ENCODE measurements at regions not wholly inside any gene's neighbourhood (a gene's known extent, or its start where the extent isn't known, plus 50 kb on each side); places are given as distances from the start of the nearest gene placed in this dataset.

- no peak for DNase-seq
Observed at GRCh38 chr2:122182616-122183355, 427.3 kb downstream of the TSN start.

GRCh38 chr2:122183890-122184289 lies 428.4 kb downstream of the TSN start:
- DNase-seq: no peak

- no peak for DNase-seq
Observed at GRCh38 chr2:122186761-122187222, 431.3 kb downstream of the TSN start.

GRCh38 chr2:122191331-122191730 lies 435.9 kb downstream of the TSN start:
- DNase-seq: peak; percentile 51

- no peak for DNase-seq
Observed at GRCh38 chr2:122193622-122194021, 438.2 kb downstream of the TSN start.

GRCh38 chr2:122194546-122194945 lies 439.1 kb downstream of the TSN start:
- DNase-seq: no peak

GRCh38 chr2:122203523-122203922 lies 448.1 kb downstream of the TSN start:
- DNase-seq: no peak

- no peak for DNase-seq
Observed at GRCh38 chr2:122205641-122206040, 450.2 kb downstream of the TSN start.

GRCh38 chr2:122206101-122206500 lies 450.6 kb downstream of the TSN start:
- DNase-seq: no peak

- DNase-seq: no peak
Observed at GRCh38 chr2:122209377-122209776, 453.9 kb downstream of the TSN start.

GRCh38 chr2:122210065-122210464 lies 454.6 kb downstream of the TSN start:
- no peak for DNase-seq

GRCh38 chr2:122210898-122211856 lies 455.7 kb downstream of the TSN start:
- peak; percentile 45 for DNase-seq

- DNase-seq: no peak
Observed at GRCh38 chr2:122213312-122213711, 457.9 kb downstream of the TSN start.

- no peak for DNase-seq
Observed at GRCh38 chr2:122216071-122216470, 460.6 kb downstream of the TSN start.

GRCh38 chr2:122216901-122217300 lies 461.4 kb downstream of the TSN start:
- DNase-seq: no peak

- no peak for DNase-seq
Observed at GRCh38 chr2:122218596-122218995, 463.1 kb downstream of the TSN start.

- DNase-seq: no peak
Observed at GRCh38 chr2:122219504-122219903, 464.1 kb downstream of the TSN start.

GRCh38 chr2:122221665-122222064 lies 466.2 kb downstream of the TSN start:
- DNase-seq: no peak

GRCh38 chr2:122231296-122231695 lies 475.8 kb downstream of the TSN start:
- no peak for DNase-seq

- DNase-seq: no peak
Observed at GRCh38 chr2:122233372-122233771, 477.9 kb downstream of the TSN start.

GRCh38 chr2:122236152-122236874 lies 480.9 kb downstream of the TSN start:
- no peak for DNase-seq

- DNase-seq: no peak
Observed at GRCh38 chr2:122236925-122237324, 481.5 kb downstream of the TSN start.

GRCh38 chr2:122237450-122237849 lies 482.0 kb downstream of the TSN start:
- no peak for DNase-seq

All from RPMI8226 (cell line).